ENCODE measurements at regions not wholly inside any gene's neighbourhood (a gene's known extent, or its start where the extent isn't known, plus 50 kb on each side); places are given as distances from the start of the nearest gene placed in this dataset.

- Mint-ChIP-seq H3K36me3 (peaks cover 0 to 8% of the 10 kb centered on the region in 2 donors), H3K4me1 (no peaks in the 10 kb centered on the region), H3K9me3 (peaks cover 0 to 9% (median 3%) of the 10 kb centered on the region in 7 donors), H3K27ac (no peak overlapping the region), H3K27me3 (peaks cover 4 to 17% (median 14%) of the 10 kb centered on the region in 3 donors), H3K4me3 (no peak overlapping the region)
- DNase-seq: no peak
- ATAC-seq (ENCODE audit: low read depth in 2 of 2): no peak
Observed at GRCh38 chr7:33739286-33739685, 166.1 kb upstream of the BMPER start.

- DNase-seq (no peak), ATAC-seq (ENCODE audit: low read depth in 2 of 2) (no peak)
- Mint-ChIP-seq H3K4me1 (no peaks in the 10 kb centered on the region), H3K36me3 (peaks cover 0 to 4% of the 10 kb centered on the region in 2 donors), H3K27ac (peak overlapping the region in 1 of 6 donors; percentile 81), H3K4me3 (no peak overlapping the region), H3K27me3 (peaks cover 10 to 18% (median 16%) of the 10 kb centered on the region in 3 donors), H3K9me3 (peaks cover 0 to 8% (median 0%) of the 10 kb centered on the region in 7 donors)
Observed at GRCh38 chr7:33742521-33742920, 162.8 kb upstream of the BMPER start.

DNA sequence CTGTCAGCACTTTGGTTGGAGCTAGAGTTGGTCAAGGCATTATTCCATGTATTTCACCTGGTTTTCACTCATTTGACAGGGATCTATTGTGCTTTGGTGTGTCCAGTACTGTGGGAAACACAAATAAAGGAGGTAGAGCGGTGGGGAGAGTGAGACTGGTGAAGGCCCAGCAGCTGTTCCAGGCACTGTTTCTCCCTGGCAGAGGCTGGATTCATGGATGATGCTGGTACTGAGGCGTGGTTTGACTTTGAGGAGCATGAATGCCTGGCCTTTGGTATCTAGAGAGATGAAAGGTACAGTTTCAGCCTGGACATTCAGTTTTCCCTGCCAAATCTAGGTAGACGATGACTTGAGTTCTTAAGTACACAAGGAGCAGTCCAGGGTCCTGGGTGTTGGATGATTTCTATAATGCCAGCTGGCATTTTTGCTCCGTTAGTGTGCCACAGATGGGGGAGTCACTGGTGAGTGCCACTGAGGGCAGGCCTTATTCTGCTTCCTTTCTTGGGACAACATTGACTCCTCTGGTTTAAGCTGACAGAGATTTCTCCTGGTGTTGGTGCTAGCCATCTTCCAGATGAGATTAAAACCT, 162.2 kb upstream of the BMPER start:
- no peak overlapping the region for H3K4me3 Mint-ChIP-seq
- peaks cover 10 to 18% (median 10%) of the 10 kb centered on the region in 3 donors for H3K27me3 Mint-ChIP-seq
- peak overlapping the region in 1 of 6 donors; percentile 81 for H3K27ac Mint-ChIP-seq
- no peak for DNase-seq
- H3K4me1 Mint-ChIP-seq: no peaks in the 10 kb centered on the region
- no peaks in the 10 kb centered on the region for H3K36me3 Mint-ChIP-seq
- H3K9me3 Mint-ChIP-seq: peaks cover 0 to 4% (median 0%) of the 10 kb centered on the region in 7 donors
- ATAC-seq (ENCODE audit: low read depth in 2 of 2): no peak

DNA sequence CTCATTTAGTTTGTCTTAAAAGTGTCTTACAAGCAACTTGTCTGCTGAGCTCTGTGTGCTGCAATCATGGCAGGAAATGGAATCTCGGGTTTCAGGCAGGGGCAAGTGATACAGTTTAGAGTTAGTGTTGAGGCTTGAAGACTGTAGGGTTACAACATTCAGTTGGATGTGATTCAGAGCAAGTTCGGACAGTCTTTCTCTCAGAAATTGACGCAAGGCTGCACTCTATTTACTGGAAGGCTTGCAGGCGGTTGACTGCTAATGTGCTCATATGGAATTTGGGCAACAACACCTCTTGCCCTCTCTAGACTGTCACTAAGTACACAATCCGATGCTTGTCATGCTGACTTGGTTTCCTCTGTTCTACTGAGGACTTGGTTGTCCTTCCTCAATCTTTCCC, 161.7 kb upstream of the BMPER start:
- H3K4me1 Mint-ChIP-seq: no peaks in the 10 kb centered on the region
- H3K27ac Mint-ChIP-seq: no peak overlapping the region
- no peak overlapping the region for H3K4me3 Mint-ChIP-seq
- DNase-seq (no peak), ATAC-seq (ENCODE audit: low read depth in 2 of 2) (no peak)
- H3K36me3 Mint-ChIP-seq: no peaks in the 10 kb centered on the region
- peaks cover 0 to 4% (median 0%) of the 10 kb centered on the region in 7 donors for H3K9me3 Mint-ChIP-seq
- peaks cover 10 to 18% (median 10%) of the 10 kb centered on the region in 3 donors for H3K27me3 Mint-ChIP-seq

GRCh38 chr7:33744293-33745075, 160.9 kb upstream of the BMPER start:
- no peaks in the 10 kb centered on the region for H3K4me1 Mint-ChIP-seq
- H3K4me3 Mint-ChIP-seq: no peak overlapping the region
- peaks cover 7 to 13% (median 10%) of the 10 kb centered on the region in 3 donors for H3K27me3 Mint-ChIP-seq
- no peak for ATAC-seq (ENCODE audit: low read depth in 2 of 2)
- H3K27ac Mint-ChIP-seq: no peak overlapping the region
- DNase-seq: no peak
- peaks cover 0 to 4% (median 0%) of the 10 kb centered on the region in 7 donors for H3K9me3 Mint-ChIP-seq
- H3K36me3 Mint-ChIP-seq: no peaks in the 10 kb centered on the region

- ATAC-seq (ENCODE audit: low read depth in 2 of 2) (no peak), DNase-seq (no peak)
- H3K27ac Mint-ChIP-seq: no peak overlapping the region
- no peaks in the 10 kb centered on the region for H3K4me1 Mint-ChIP-seq
- no peak overlapping the region for H3K4me3 Mint-ChIP-seq
- H3K27me3 Mint-ChIP-seq: peaks cover 4 to 10% (median 5%) of the 10 kb centered on the region in 3 donors
- H3K9me3 Mint-ChIP-seq: peaks cover 0 to 4% (median 0%) of the 10 kb centered on the region in 7 donors
- peaks cover 0 to 4% of the 10 kb centered on the region in 2 donors for H3K36me3 Mint-ChIP-seq
Observed at GRCh38 chr7:33745934-33746333, 159.4 kb upstream of the BMPER start.

GRCh38 chr7:33748793-33749192, 156.5 kb upstream of the BMPER start:
- peaks cover 0 to 4% of the 10 kb centered on the region in 2 donors for H3K36me3 Mint-ChIP-seq
- H3K27me3 Mint-ChIP-seq: peaks cover 4 to 12% (median 6%) of the 10 kb centered on the region in 3 donors
- ATAC-seq (ENCODE audit: low read depth in 2 of 2) (no peak), DNase-seq (no peak)
- no peak overlapping the region for H3K4me3 Mint-ChIP-seq
- peaks cover 0 to 2% (median 0%) of the 10 kb centered on the region in 7 donors for H3K9me3 Mint-ChIP-seq
- no peaks in the 10 kb centered on the region for H3K4me1 Mint-ChIP-seq
- peak overlapping the region in 1 of 6 donors; percentile 62 for H3K27ac Mint-ChIP-seq

DNA sequence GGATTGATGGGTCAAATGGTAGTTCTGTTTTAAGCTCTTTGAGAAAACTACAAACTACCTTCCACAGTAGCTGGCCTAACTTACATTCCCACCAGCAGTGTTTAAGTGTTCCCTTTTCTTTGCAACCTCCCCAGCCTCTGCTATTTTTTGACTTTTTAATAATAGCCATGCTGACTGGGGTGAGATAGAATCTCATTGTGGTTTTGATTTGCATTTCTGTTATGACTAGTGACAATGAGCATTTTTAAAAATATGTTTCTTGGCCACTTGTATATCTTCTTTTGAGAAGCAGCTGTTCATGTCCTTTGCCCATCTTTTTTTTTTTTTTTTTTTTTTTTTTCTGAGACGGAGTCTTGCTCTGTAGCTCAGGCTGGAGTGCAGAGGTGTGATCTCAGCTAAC, 155.2 kb upstream of the BMPER start:
- Mint-ChIP-seq H3K27ac (no peak overlapping the region), H3K4me3 (no peak overlapping the region), H3K4me1 (no peaks in the 10 kb centered on the region), H3K27me3 (peaks cover 6 to 8% (median 7%) of the 10 kb centered on the region in 3 donors), H3K36me3 (peaks cover 0 to 4% of the 10 kb centered on the region in 2 donors), H3K9me3 (no peaks in the 10 kb centered on the region)
- no peak for ATAC-seq (ENCODE audit: low read depth in 2 of 2)
- DNase-seq: no peak

- peaks cover 0 to 4% of the 10 kb centered on the region in 2 donors for H3K36me3 Mint-ChIP-seq
- H3K27ac Mint-ChIP-seq: no peak overlapping the region
- DNase-seq (no peak), ATAC-seq (ENCODE audit: low read depth in 2 of 2) (no peak)
- H3K4me3 Mint-ChIP-seq: no peak overlapping the region
- no peaks in the 10 kb centered on the region for H3K4me1 Mint-ChIP-seq
- peaks cover 3 to 12% (median 6%) of the 10 kb centered on the region in 3 donors for H3K27me3 Mint-ChIP-seq
- H3K9me3 Mint-ChIP-seq: peaks cover 0 to 2% (median 0%) of the 10 kb centered on the region in 7 donors
Observed at GRCh38 chr7:33751443-33751842, 153.9 kb upstream of the BMPER start.

DNA sequence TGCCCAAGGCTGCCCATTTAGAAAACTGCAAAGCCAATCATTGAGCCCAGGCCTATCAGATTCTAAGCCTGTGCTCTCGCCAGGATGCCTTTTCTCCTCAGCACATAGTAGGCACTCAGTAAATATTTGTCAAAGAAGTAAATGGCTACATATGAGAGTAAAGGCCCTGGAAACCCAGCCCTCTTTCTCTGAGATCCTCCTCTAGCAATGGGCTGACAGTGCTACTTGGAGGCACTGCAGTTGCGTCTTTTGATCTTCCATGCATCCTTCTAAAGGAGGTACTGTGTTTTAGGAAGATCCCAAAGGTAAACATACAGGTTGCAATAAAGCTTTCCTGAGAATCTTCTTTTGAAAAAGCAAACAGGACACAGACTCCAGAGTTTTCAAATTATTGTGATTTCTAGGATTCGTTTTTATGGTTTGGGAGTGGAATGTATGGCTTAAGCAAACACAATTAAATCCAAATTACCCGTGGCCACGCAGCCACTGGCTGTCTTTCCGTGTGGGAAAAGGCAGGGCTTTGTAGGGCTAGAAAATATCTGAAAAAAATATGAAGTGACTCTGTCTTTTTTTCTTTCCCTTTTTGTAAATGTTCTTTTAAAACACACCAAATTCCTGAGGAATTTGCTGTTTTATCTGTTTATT, 151.3 kb upstream of the BMPER start:
- Mint-ChIP-seq H3K27ac (peak overlapping the region in 1 of 6 donors; percentile 64), H3K9me3 (peaks cover 0 to 2% (median 0%) of the 10 kb centered on the region in 7 donors), H3K4me1 (no peaks in the 10 kb centered on the region), H3K36me3 (peaks cover 0 to 4% of the 10 kb centered on the region in 2 donors), H3K4me3 (no peak overlapping the region), H3K27me3 (peaks cover 3 to 12% (median 6%) of the 10 kb centered on the region in 3 donors)
- no peak for ATAC-seq (ENCODE audit: low read depth in 2 of 2)
- DNase-seq: no peak

DNA sequence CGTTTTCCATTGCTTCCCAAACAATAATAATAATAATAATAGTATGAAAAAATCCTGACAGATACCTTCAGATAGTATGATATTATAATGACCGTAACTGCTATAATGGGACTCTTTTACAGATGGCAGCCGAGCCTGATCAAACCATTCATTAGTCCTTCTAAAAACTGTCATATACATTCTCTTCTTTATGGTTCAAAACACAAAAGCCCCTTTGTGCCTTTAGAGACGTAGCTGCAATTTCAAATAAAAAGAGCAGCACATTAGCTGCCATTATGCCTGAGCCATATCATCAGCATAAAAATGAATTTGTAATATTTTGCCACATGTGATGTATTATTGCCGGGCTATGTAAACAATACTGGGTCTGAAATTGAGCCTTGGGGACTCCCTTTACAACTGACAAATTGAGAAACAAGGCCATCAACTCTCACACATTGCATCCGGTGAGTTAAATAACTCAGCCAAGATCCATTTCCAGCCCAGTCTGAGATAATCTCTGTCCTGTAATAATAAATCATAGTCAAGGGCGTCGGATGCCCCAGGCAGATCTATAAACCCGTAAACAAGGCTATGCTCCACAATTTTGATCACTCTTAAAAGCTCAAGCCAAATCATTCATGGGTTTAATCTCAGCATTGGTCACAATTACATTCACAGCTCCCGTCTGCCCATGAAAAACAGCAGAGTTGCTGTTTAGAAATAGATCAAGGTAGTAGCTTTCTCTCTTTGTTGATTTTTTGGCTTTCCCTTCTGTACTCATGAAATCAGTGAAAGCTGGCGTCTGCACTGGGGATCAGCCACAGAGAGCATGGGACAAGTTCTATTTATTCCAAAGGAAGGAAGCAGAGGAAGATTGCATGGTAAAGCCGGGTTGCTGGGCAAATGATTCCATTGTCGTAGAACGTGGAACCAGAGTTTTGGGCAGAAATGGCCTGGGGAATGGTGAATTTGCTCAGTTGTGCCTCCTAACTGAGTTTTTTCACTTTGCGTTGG, 150.1 kb upstream of the BMPER start:
- H3K27ac Mint-ChIP-seq: no peak overlapping the region
- peaks cover 0 to 2% (median 0%) of the 10 kb centered on the region in 7 donors for H3K9me3 Mint-ChIP-seq
- DNase-seq (no peak), ATAC-seq (ENCODE audit: low read depth in 2 of 2) (no peak)
- H3K27me3 Mint-ChIP-seq: peaks cover 3 to 12% (median 6%) of the 10 kb centered on the region in 3 donors
- no peak overlapping the region for H3K4me3 Mint-ChIP-seq
- H3K36me3 Mint-ChIP-seq: no peaks in the 10 kb centered on the region
- no peaks in the 10 kb centered on the region for H3K4me1 Mint-ChIP-seq

- Mint-ChIP-seq H3K36me3 (no peaks in the 10 kb centered on the region), H3K4me1 (no peaks in the 10 kb centered on the region), H3K27me3 (peaks cover 3 to 12% (median 6%) of the 10 kb centered on the region in 3 donors), H3K27ac (no peak overlapping the region), H3K9me3 (peaks cover 0 to 2% (median 0%) of the 10 kb centered on the region in 7 donors), H3K4me3 (no peak overlapping the region)
- DNase-seq: no peak
- ATAC-seq (ENCODE audit: low read depth in 2 of 2): no peak
Observed at GRCh38 chr7:33757050-33757449, 148.3 kb upstream of the BMPER start.

Measured in naive B cell (primary cell).